DOHH2 (cell line): ENCODE measurements at regions not wholly inside any gene's neighbourhood (a gene's known extent, or its start where the extent isn't known, plus 50 kb on each side); places are given as distances from the start of the nearest gene placed in this dataset.
"Not testable (repeated sequence)": the region's sequence is repeated elsewhere in the genome, so short reads cannot be mapped to it uniquely, and the experiment has no call there.

Experiments
- EZH2phosphoT487 ChIP-seq: fragments of 200-600 bp; sonication (generic); IDR thresholded peaks from 2 replicates; pipeline ENCODE4 v1.6.1; 2017; ENCODE audit warnings: borderline replicate concordance, mild to moderate bottlenecking, antibody characterized with exemption, low read length, moderate library complexity, mixed read lengths
- TF ChIP-seq, protein P1 (sequence below): fragments of 200-600 bp; sonication (generic); IDR thresholded peaks from one replicate; pipeline ENCODE4 v1.5.1; 2014; ENCODE audit warnings: antibody characterized with exemption, mild to moderate bottlenecking, low read depth, low read length; ENCODE audit not compliant: poor library complexity, severe bottlenecking

DNA sequence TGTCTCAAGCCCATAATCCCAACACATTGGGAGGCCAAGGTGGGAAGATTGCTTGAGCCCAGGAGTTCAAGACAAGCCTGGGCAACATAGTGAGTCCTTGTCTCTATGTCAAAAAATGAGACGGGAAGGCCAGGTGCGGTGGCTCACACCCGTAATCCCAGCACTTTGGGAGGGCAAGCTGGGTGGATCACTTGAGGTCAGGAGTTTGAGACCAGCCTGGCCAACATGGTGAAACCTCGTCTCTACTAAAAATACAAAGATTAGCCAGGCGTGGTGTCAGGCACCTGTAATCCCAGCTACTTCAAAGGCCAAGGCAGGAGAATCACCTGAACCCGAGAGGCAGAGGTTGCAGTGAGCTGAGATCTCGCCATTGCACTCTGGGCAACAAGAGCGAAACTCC is 75.2 kb upstream of the CAB39 start:
- TF ChIP-seq, protein P1, sequence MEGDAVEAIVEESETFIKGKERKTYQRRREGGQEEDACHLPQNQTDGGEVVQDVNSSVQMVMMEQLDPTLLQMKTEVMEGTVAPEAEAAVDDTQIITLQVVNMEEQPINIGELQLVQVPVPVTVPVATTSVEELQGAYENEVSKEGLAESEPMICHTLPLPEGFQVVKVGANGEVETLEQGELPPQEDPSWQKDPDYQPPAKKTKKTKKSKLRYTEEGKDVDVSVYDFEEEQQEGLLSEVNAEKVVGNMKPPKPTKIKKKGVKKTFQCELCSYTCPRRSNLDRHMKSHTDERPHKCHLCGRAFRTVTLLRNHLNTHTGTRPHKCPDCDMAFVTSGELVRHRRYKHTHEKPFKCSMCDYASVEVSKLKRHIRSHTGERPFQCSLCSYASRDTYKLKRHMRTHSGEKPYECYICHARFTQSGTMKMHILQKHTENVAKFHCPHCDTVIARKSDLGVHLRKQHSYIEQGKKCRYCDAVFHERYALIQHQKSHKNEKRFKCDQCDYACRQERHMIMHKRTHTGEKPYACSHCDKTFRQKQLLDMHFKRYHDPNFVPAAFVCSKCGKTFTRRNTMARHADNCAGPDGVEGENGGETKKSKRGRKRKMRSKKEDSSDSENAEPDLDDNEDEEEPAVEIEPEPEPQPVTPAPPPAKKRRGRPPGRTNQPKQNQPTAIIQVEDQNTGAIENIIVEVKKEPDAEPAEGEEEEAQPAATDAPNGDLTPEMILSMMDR: not testable (repeated sequence)
- not testable (repeated sequence) for TF ChIP-seq EZH2phosphoT487
